Keratinocyte (primary cell): ENCODE measurements at regions not wholly inside any gene's neighbourhood (a gene's known extent, or its start where the extent isn't known, plus 50 kb on each side); places are given as distances from the start of the nearest gene placed in this dataset.

Experiments
- DNase-seq: peaks from one replicate; pipeline ENCODE4 v3.0.0-alpha.2; 2011; ENCODE audit warnings: low read depth, missing footprints, low spot score
- FAIRE-seq: peaks from 2 replicates; lab custom pipeline; 2011; peaks lifted over from hg19 to GRCh38; lab: Jason Lieb, UNC
- H2AFZ ChIP-seq: 2 replicates; pipeline ENCODE4 v1.6.0; 2012; ENCODE audit warnings: low read length, control low read depth, inconsistent platforms; ENCODE audit not compliant: control insufficient read depth
- H3K27ac ChIP-seq: 2 replicates; pipeline ENCODE4 v1.5.1; 2011; ENCODE audit warnings: low read length; ENCODE audit not compliant: control insufficient read depth, insufficient read depth
- H3K27me3 ChIP-seq: 3 replicates; pipeline ENCODE4 v1.6.0; 2011; ENCODE audit warnings: low read length; ENCODE audit not compliant: control insufficient read depth, insufficient read depth; ENCODE audit errors: extremely low read depth
- H3K36me3 ChIP-seq, 2 experiments: 2 replicates in 1 of 2; 3 replicates in 1 of 2; pipeline ENCODE4 v1.5.1; 2011; ENCODE audit warnings: low read length in 2 of 2, mild to moderate bottlenecking in 1 of 2; ENCODE audit not compliant: control insufficient read depth in 2 of 2, insufficient read depth in 2 of 2; ENCODE audit errors: extremely low read depth in 1 of 2
- H3K4me1 ChIP-seq: 3 replicates; pipeline ENCODE4 v1.5.1; 2011; ENCODE audit warnings: low read length; ENCODE audit not compliant: control insufficient read depth, insufficient read depth; ENCODE audit errors: extremely low read depth
- H3K4me2 ChIP-seq: 3 replicates; pipeline ENCODE4 v1.6.0; 2011; ENCODE audit warnings: low read depth, low read length; ENCODE audit not compliant: control insufficient read depth, insufficient read depth; ENCODE audit errors: extremely low read depth
- H3K4me3 ChIP-seq, 3 experiments: fragments of 200-600 bp in 1 of 3; sonication (generic) in 1 of 3; 2 replicates in 2 of 3; 3 replicates in 1 of 3; pipeline ENCODE4 v1.5.1; 2011 to 2016; ENCODE audit warnings: low read length in 3 of 3, mild to moderate bottlenecking in 3 of 3, control low read depth in 2 of 3, inconsistent platforms in 1 of 3, low read depth in 1 of 3, mixed read lengths in 1 of 3, mixed run types in 1 of 3, moderate library complexity in 1 of 3; ENCODE audit not compliant: control insufficient read depth in 2 of 3, insufficient read depth in 2 of 3; ENCODE audit errors: extremely low read depth in 1 of 3
- H3K79me2 ChIP-seq: 2 replicates; pipeline ENCODE4 v1.6.0; 2012; ENCODE audit warnings: low read length; ENCODE audit not compliant: control insufficient read depth, insufficient read depth
- H3K9ac ChIP-seq: 3 replicates; pipeline ENCODE4 v1.6.0; 2011; ENCODE audit warnings: low read length; ENCODE audit not compliant: control insufficient read depth, insufficient read depth; ENCODE audit errors: extremely low read depth
- H3K9me1 ChIP-seq: 3 replicates; pipeline ENCODE4 v1.6.0; 2011; ENCODE audit warnings: low read length; ENCODE audit not compliant: control insufficient read depth, insufficient read depth; ENCODE audit errors: extremely low read depth
- H3K9me3 ChIP-seq: 2 replicates; pipeline ENCODE4 v1.5.1; 2012; ENCODE audit warnings: low read depth, low read length; ENCODE audit not compliant: control insufficient read depth
- H4K20me1 ChIP-seq: 3 replicates; pipeline ENCODE4 v1.6.0; 2011; ENCODE audit warnings: low read length; ENCODE audit not compliant: control insufficient read depth, insufficient read depth; ENCODE audit errors: extremely low read depth
- CTCF ChIP-seq, 3 experiments: IDR thresholded peaks in 1 of 3; conservative IDR thresholded peaks in 1 of 3; optimal IDR thresholded peaks in 1 of 3; 2 replicates in 2 of 3; 3 replicates in 1 of 3; pipeline versions ENCODE3 to v1.5.1; 2011; ENCODE audit warnings: low read length in 3 of 3, mild to moderate bottlenecking in 3 of 3, moderate library complexity in 2 of 3, control low read depth in 1 of 3, inconsistent platforms in 1 of 3; ENCODE audit not compliant: insufficient read depth in 2 of 3; ENCODE audit errors: extremely low read depth in 1 of 3
- EZH2 ChIP-seq: IDR thresholded peaks from one replicate; pipeline ENCODE4 v1.6.1; 2012; ENCODE audit warnings: inconsistent platforms, mild to moderate bottlenecking, low read length, moderate library complexity
- dilution Hi-C: fragments of 300-500 bp; cut with MboI; formaldehyde crosslinking; loops from one replicate; pipeline ENCODE4 v1.7.0; 2020; ENCODE audit warnings: low sequenced_read_pairs; ENCODE audit not compliant: extremely low pct_ligation_motif_present

GRCh38 chr4:117640836-117641235 is 393.4 kb upstream of the NDST3 start:
- Histone ChIP-seq H3K4me2 (no peak overlapping the region), H3K4me1 (no peaks in the 10 kb centered on the region), H4K20me1 (no peaks in the 10 kb centered on the region), H3K9ac (no peak overlapping the region), H3K9me3 (no peaks in the 10 kb centered on the region), H3K9me1 (no peaks in the 10 kb centered on the region), H2AFZ (no peak overlapping the region), H3K79me2 (no peaks in the 10 kb centered on the region), H3K27me3 (no peaks in the 10 kb centered on the region), H3K27ac (no peak overlapping the region), H3K4me3 (no peak overlapping the region), H3K36me3 (no peaks in the 10 kb centered on the region)
- no peak for TF ChIP-seq EZH2
- no peak for TF ChIP-seq CTCF (optimal IDR thresholded peaks at IDR 0.05 in 1 of 3, IDR thresholded peaks at IDR 0.05 in 1 of 3, conservative IDR thresholded peaks at IDR 0.05 in 1 of 3; ENCODE audit: extremely low read depth in 1 of 3, insufficient read depth in 2 of 3, low read length in 3 of 3)
- no peak for FAIRE-seq
- dilution Hi-C loops = no loop called here
- DNase-seq = no peak

- DNase-seq = no peak
- H3K36me3 ChIP-seq = no peaks in the 10 kb centered on the region
- no peak overlapping the region for H3K4me3 ChIP-seq
- no peaks in the 10 kb centered on the region for H3K79me2 ChIP-seq
- no peaks in the 10 kb centered on the region for H4K20me1 ChIP-seq
- no peak for TF ChIP-seq EZH2
- TF ChIP-seq CTCF (optimal IDR thresholded peaks at IDR 0.05 in 1 of 3, IDR thresholded peaks at IDR 0.05 in 1 of 3, conservative IDR thresholded peaks at IDR 0.05 in 1 of 3; ENCODE audit: extremely low read depth in 1 of 3, insufficient read depth in 2 of 3, low read length in 3 of 3) = no peak
- H3K27ac ChIP-seq = no peak overlapping the region
- no peak overlapping the region for H3K9ac ChIP-seq
- no peak for FAIRE-seq
- no peak overlapping the region for H3K4me2 ChIP-seq
- H3K4me1 ChIP-seq = no peaks in the 10 kb centered on the region
- no peak overlapping the region for H2AFZ ChIP-seq
- H3K9me1 ChIP-seq = no peaks in the 10 kb centered on the region
- H3K9me3 ChIP-seq = no peaks in the 10 kb centered on the region
- dilution Hi-C loops = no loop called here
- H3K27me3 ChIP-seq = no peaks in the 10 kb centered on the region
Observed at GRCh38 chr4:117641519-117641918, 392.8 kb upstream of the NDST3 start.
